ENCODE measurements at regions not wholly inside any gene's neighbourhood (a gene's known extent, or its start where the extent isn't known, plus 50 kb on each side); places are given as distances from the start of the nearest gene placed in this dataset.
"Not testable (repeated sequence)": the region's sequence is repeated elsewhere in the genome, so short reads cannot be mapped to it uniquely, and the experiment has no call there.

DNA sequence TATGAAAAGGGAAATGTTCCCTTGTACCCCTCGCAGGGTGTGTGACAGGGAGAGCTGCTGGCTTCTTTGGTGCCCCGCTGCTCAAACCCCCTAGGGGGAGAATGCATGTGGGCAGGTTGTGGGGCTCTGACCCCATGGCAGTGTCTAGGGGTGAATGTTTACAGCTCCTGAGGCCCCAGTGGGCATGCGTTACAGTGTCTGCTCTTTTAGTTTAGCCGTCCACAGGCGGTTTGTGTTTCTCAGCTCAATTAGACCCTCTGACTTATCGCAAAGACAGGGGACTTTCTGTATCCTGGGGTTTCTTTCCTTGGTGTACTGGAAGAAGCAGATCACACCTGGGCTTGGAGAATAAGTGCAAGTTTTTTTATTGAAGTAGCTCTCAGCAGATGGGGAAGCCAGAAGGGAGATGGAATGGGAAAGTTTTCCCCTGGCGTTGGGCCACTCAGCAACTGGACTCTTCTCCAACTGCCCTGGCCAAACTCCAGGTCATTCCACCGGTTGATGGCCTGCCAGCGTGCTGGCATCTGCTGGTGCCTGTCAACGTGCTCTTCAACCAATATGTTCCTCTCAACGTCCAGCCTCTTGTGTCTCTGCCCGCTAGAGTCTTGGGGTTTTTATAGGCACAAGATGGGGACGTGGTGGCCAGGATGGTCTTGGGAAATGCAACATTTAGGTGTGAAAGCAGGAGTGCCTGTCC is 720.9 kb downstream of the FSCB start:
- ChIA-PET CTCF (no interaction called here), POLR2A (no interaction called here)
- Histone ChIP-seq H3K9me3 (ENCODE audit: control extremely low read depth in 1 of 3, control insufficient read depth in 2 of 3, insufficient read depth in 1 of 3, low read length in 2 of 3) (no peaks in the 10 kb centered on the region), H3K27ac (ENCODE audit: low read length in 2 of 2) (no peak overlapping the region), H2AFZ (ENCODE audit: insufficient read depth, low read depth, low read length, poor library complexity, severe bottlenecking) (no peak overlapping the region), H3K4me1 (ENCODE audit: control insufficient read depth in 2 of 2, insufficient read depth in 2 of 2, low read length in 2 of 2) (no peaks in the 10 kb centered on the region), H3K79me2 (ENCODE audit: control insufficient read depth, insufficient read depth, low read length) (no peaks in the 10 kb centered on the region), H3K27me3 (replicated peaks in 1 of 4; ENCODE audit: control extremely low read depth in 1 of 4, control insufficient read depth in 3 of 4, insufficient read depth in 4 of 4, low read length in 3 of 4) (no peaks in the 10 kb centered on the region), H3K9ac (ENCODE audit: low read length) (no peak overlapping the region), H3K4me3 (ENCODE audit: control extremely low read depth in 1 of 5, extremely low read depth in 1 of 5, insufficient read depth in 1 of 5, low read depth in 2 of 5, low read length in 4 of 5) (no peak overlapping the region), H4K20me1 (ENCODE audit: control insufficient read depth, insufficient read depth, low read length, poor library complexity, severe bottlenecking) (no peaks in the 10 kb centered on the region), H3K36me3 (replicated peaks in 1 of 2; ENCODE audit: control extremely low read depth in 1 of 2, control insufficient read depth in 1 of 2, extremely low read depth in 1 of 2, insufficient read depth in 2 of 2, low read length in 1 of 2) (no peaks in the 10 kb centered on the region), H3K4me2 (replicated peaks; ENCODE audit: low read depth, low read length, poor library complexity, severe bottlenecking) (no peak overlapping the region)
- H3K9me3 Mint-ChIP-seq (ENCODE audit: insufficient read depth), result no peaks in the 10 kb centered on the region
- intact Hi-C loops (cut with micrococcal nuclease), result no loop called here
- DNase-seq (no peak), ATAC-seq (ENCODE audit: low read depth) (no peak)
- WGBS (ENCODE audit: insufficient coverage), result 86% methylated on average over 11 of the region's 13 CpGs
- no peak overlapping the region for H3K27ac Mint-ChIP-seq
- TF ChIP-seq EZH2 (IDR thresholded peaks at IDR 0.05; ENCODE audit: borderline replicate concordance, insufficient read depth, low read depth, low read length, poor library complexity, severe bottlenecking), result no peak
- TF ChIP-seq, protein P1, sequence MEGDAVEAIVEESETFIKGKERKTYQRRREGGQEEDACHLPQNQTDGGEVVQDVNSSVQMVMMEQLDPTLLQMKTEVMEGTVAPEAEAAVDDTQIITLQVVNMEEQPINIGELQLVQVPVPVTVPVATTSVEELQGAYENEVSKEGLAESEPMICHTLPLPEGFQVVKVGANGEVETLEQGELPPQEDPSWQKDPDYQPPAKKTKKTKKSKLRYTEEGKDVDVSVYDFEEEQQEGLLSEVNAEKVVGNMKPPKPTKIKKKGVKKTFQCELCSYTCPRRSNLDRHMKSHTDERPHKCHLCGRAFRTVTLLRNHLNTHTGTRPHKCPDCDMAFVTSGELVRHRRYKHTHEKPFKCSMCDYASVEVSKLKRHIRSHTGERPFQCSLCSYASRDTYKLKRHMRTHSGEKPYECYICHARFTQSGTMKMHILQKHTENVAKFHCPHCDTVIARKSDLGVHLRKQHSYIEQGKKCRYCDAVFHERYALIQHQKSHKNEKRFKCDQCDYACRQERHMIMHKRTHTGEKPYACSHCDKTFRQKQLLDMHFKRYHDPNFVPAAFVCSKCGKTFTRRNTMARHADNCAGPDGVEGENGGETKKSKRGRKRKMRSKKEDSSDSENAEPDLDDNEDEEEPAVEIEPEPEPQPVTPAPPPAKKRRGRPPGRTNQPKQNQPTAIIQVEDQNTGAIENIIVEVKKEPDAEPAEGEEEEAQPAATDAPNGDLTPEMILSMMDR (IDR thresholded peaks at IDR 0.05), result no peak
- no peaks in the 10 kb centered on the region for H3K4me1 Mint-ChIP-seq
- no peaks in the 10 kb centered on the region for H3K27me3 Mint-ChIP-seq
- no peak overlapping the region for H3K4me3 Mint-ChIP-seq

DNA sequence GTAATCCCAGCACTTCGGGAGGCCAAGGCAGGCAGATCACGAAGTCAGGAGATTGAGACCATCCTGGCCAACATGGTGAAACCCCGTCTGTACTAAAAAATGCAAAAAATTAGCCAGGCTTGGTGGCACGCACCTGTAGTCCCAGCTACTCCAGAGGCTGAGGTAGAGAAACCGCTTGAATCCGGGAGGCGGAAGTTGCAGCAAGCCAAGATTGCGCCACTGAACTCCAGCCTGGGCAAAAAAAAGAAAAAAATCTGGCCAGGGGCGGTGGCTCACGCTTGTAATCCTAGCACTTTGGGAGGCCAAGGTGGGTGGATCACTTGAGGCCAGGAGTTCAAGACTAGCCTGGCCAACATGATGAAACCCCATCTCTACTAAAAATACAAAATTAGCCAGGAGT is 722.7 kb downstream of the FSCB start:
- H3K9ac ChIP-seq (ENCODE audit: low read length); H3K27ac ChIP-seq (ENCODE audit: low read length in 2 of 2); H3K36me3 ChIP-seq (replicated peaks in 1 of 2; ENCODE audit: control extremely low read depth in 1 of 2, control insufficient read depth in 1 of 2, extremely low read depth in 1 of 2, insufficient read depth in 2 of 2, low read length in 1 of 2); DNase-seq; H3K27me3 Mint-ChIP-seq; H3K27me3 ChIP-seq (replicated peaks in 1 of 4; ENCODE audit: control extremely low read depth in 1 of 4, control insufficient read depth in 3 of 4, insufficient read depth in 4 of 4, low read length in 3 of 4); H3K79me2 ChIP-seq (ENCODE audit: control insufficient read depth, insufficient read depth, low read length); H3K4me3 Mint-ChIP-seq; ATAC-seq (ENCODE audit: low read depth); H3K9me3 Mint-ChIP-seq (ENCODE audit: insufficient read depth); H3K4me2 ChIP-seq (replicated peaks; ENCODE audit: low read depth, low read length, poor library complexity, severe bottlenecking); intact Hi-C loops (cut with micrococcal nuclease); H3K4me3 ChIP-seq (ENCODE audit: control extremely low read depth in 1 of 5, extremely low read depth in 1 of 5, insufficient read depth in 1 of 5, low read depth in 2 of 5, low read length in 4 of 5); H3K4me1 ChIP-seq (ENCODE audit: control insufficient read depth in 2 of 2, insufficient read depth in 2 of 2, low read length in 2 of 2); H3K9me3 ChIP-seq (ENCODE audit: control extremely low read depth in 1 of 3, control insufficient read depth in 2 of 3, insufficient read depth in 1 of 3, low read length in 2 of 3); H4K20me1 ChIP-seq (ENCODE audit: control insufficient read depth, insufficient read depth, low read length, poor library complexity, severe bottlenecking); POLR2A ChIA-PET; CTCF ChIA-PET; H3K4me1 Mint-ChIP-seq; H2AFZ ChIP-seq (ENCODE audit: insufficient read depth, low read depth, low read length, poor library complexity, severe bottlenecking); H3K27ac Mint-ChIP-seq: not testable (repeated sequence)
- over 99% methylated on average over 7 of the region's 10 CpGs for WGBS (ENCODE audit: insufficient coverage)

Measured in B cell (primary cell).